ENCODE measurements at regions not wholly inside any gene's neighbourhood (a gene's known extent, or its start where the extent isn't known, plus 50 kb on each side); places are given as distances from the start of the nearest gene placed in this dataset.
"Not testable (repeated sequence)": the region's sequence is repeated elsewhere in the genome, so short reads cannot be mapped to it uniquely, and the experiment has no call there.

- H3K27me3 ChIP-seq (ENCODE audit: control insufficient read depth in 1 of 2, insufficient read depth in 2 of 2, low read length in 2 of 2); H3K9me3 ChIP-seq (ENCODE audit: control insufficient read depth in 2 of 2, low read length in 2 of 2); H3K27ac ChIP-seq (ENCODE audit: low read length); H3K9ac ChIP-seq (ENCODE audit: low read length in 2 of 2); H3K4me3 ChIP-seq (ENCODE audit: low read length in 2 of 2); H3K4me1 ChIP-seq (ENCODE audit: control insufficient read depth, insufficient read depth, low read length); H3K36me3 ChIP-seq (ENCODE audit: control insufficient read depth in 2 of 2, insufficient read depth in 2 of 2, low read length in 2 of 2): not testable (repeated sequence)
Observed at GRCh38 chr1:149841597-149842238, 57.6 kb upstream of the BOLA1 start.

- not testable (repeated sequence) for H3K4me3 ChIP-seq (ENCODE audit: low read length in 2 of 2); H3K27me3 ChIP-seq (ENCODE audit: control insufficient read depth in 1 of 2, insufficient read depth in 2 of 2, low read length in 2 of 2); H3K9ac ChIP-seq (ENCODE audit: low read length in 2 of 2); H3K36me3 ChIP-seq (ENCODE audit: control insufficient read depth in 2 of 2, insufficient read depth in 2 of 2, low read length in 2 of 2); H3K27ac ChIP-seq (ENCODE audit: low read length); H3K4me1 ChIP-seq (ENCODE audit: control insufficient read depth, insufficient read depth, low read length); H3K9me3 ChIP-seq (ENCODE audit: control insufficient read depth in 2 of 2, low read length in 2 of 2)
Observed at GRCh38 chr1:149842458-149843064, 56.8 kb upstream of the BOLA1 start.

- Histone ChIP-seq H3K27ac (ENCODE audit: low read length) (peak overlapping the region; percentile 1), H3K9ac (ENCODE audit: low read length in 2 of 2) (peak overlapping the region; percentile 71 to 76), H3K9me3 (ENCODE audit: control insufficient read depth in 2 of 2, low read length in 2 of 2) (no peaks in the 10 kb centered on the region), H3K27me3 (ENCODE audit: control insufficient read depth in 1 of 2, insufficient read depth in 2 of 2, low read length in 2 of 2) (no peaks in the 10 kb centered on the region), H3K4me3 (ENCODE audit: low read length in 2 of 2) (peak overlapping the region; percentile 78 to 97), H3K4me1 (ENCODE audit: control insufficient read depth, insufficient read depth, low read length) (peaks cover 2% of the 10 kb centered on the region), H3K36me3 (ENCODE audit: control insufficient read depth in 2 of 2, insufficient read depth in 2 of 2, low read length in 2 of 2) (no peaks in the 10 kb centered on the region)
Observed at GRCh38 chr1:149843431-149844041, 55.8 kb upstream of the BOLA1 start.

- no peaks in the 10 kb centered on the region for H3K27me3 ChIP-seq (ENCODE audit: control insufficient read depth in 1 of 2, insufficient read depth in 2 of 2, low read length in 2 of 2)
- H3K9me3 ChIP-seq (ENCODE audit: control insufficient read depth in 2 of 2, low read length in 2 of 2) = no peaks in the 10 kb centered on the region
- H3K9ac ChIP-seq (ENCODE audit: low read length in 2 of 2) = peak overlapping the region in 1 of 2 donors; percentile 76
- H3K4me3 ChIP-seq (ENCODE audit: low read length in 2 of 2) = peak overlapping the region; percentile 78 to 97
- H3K4me1 ChIP-seq (ENCODE audit: control insufficient read depth, insufficient read depth, low read length) = peaks cover 6% of the 10 kb centered on the region
- H3K36me3 ChIP-seq (ENCODE audit: control insufficient read depth in 2 of 2, insufficient read depth in 2 of 2, low read length in 2 of 2) = no peaks in the 10 kb centered on the region
- H3K27ac ChIP-seq (ENCODE audit: low read length) = no peak overlapping the region
Observed at GRCh38 chr1:149844101-149844500, 55.3 kb upstream of the BOLA1 start.

GRCh38 chr1:149844650-149845255 is 54.6 kb upstream of the BOLA1 start:
- no peaks in the 10 kb centered on the region for H3K36me3 ChIP-seq (ENCODE audit: control insufficient read depth in 2 of 2, insufficient read depth in 2 of 2, low read length in 2 of 2)
- peaks cover 9% of the 10 kb centered on the region for H3K4me1 ChIP-seq (ENCODE audit: control insufficient read depth, insufficient read depth, low read length)
- H3K27me3 ChIP-seq (ENCODE audit: control insufficient read depth in 1 of 2, insufficient read depth in 2 of 2, low read length in 2 of 2) = no peaks in the 10 kb centered on the region
- no peak overlapping the region for H3K27ac ChIP-seq (ENCODE audit: low read length)
- H3K4me3 ChIP-seq (ENCODE audit: low read length in 2 of 2) = no peak overlapping the region
- no peaks in the 10 kb centered on the region for H3K9me3 ChIP-seq (ENCODE audit: control insufficient read depth in 2 of 2, low read length in 2 of 2)
- no peak overlapping the region for H3K9ac ChIP-seq (ENCODE audit: low read length in 2 of 2)

GRCh38 chr1:149845416-149845815 is 54.0 kb upstream of the BOLA1 start:
- H3K27ac ChIP-seq (ENCODE audit: low read length) = peak overlapping the region; percentile 7
- no peaks in the 10 kb centered on the region for H3K9me3 ChIP-seq (ENCODE audit: control insufficient read depth in 2 of 2, low read length in 2 of 2)
- H3K4me3 ChIP-seq (ENCODE audit: low read length in 2 of 2) = no peak overlapping the region
- H3K4me1 ChIP-seq (ENCODE audit: control insufficient read depth, insufficient read depth, low read length) = peaks cover 9% of the 10 kb centered on the region
- H3K36me3 ChIP-seq (ENCODE audit: control insufficient read depth in 2 of 2, insufficient read depth in 2 of 2, low read length in 2 of 2) = no peaks in the 10 kb centered on the region
- H3K9ac ChIP-seq (ENCODE audit: low read length in 2 of 2) = no peak overlapping the region
- no peaks in the 10 kb centered on the region for H3K27me3 ChIP-seq (ENCODE audit: control insufficient read depth in 1 of 2, insufficient read depth in 2 of 2, low read length in 2 of 2)

GRCh38 chr1:149846042-149846441 is 53.3 kb upstream of the BOLA1 start:
- Histone ChIP-seq H3K9me3 (ENCODE audit: control insufficient read depth in 2 of 2, low read length in 2 of 2) (no peaks in the 10 kb centered on the region), H3K36me3 (ENCODE audit: control insufficient read depth in 2 of 2, insufficient read depth in 2 of 2, low read length in 2 of 2) (no peaks in the 10 kb centered on the region), H3K9ac (ENCODE audit: low read length in 2 of 2) (no peak overlapping the region), H3K27me3 (ENCODE audit: control insufficient read depth in 1 of 2, insufficient read depth in 2 of 2, low read length in 2 of 2) (no peaks in the 10 kb centered on the region), H3K4me3 (ENCODE audit: low read length in 2 of 2) (no peak overlapping the region), H3K4me1 (ENCODE audit: control insufficient read depth, insufficient read depth, low read length) (peaks cover 9% of the 10 kb centered on the region), H3K27ac (ENCODE audit: low read length) (no peak overlapping the region)

GRCh38 chr1:149846593-149847466 is 52.5 kb upstream of the BOLA1 start:
- Histone ChIP-seq H3K9me3 (ENCODE audit: control insufficient read depth in 2 of 2, low read length in 2 of 2) (no peaks in the 10 kb centered on the region), H3K27me3 (ENCODE audit: control insufficient read depth in 1 of 2, insufficient read depth in 2 of 2, low read length in 2 of 2) (no peaks in the 10 kb centered on the region), H3K27ac (ENCODE audit: low read length) (no peak overlapping the region), H3K9ac (ENCODE audit: low read length in 2 of 2) (no peak overlapping the region), H3K36me3 (ENCODE audit: control insufficient read depth in 2 of 2, insufficient read depth in 2 of 2, low read length in 2 of 2) (no peaks in the 10 kb centered on the region), H3K4me1 (ENCODE audit: control insufficient read depth, insufficient read depth, low read length) (peaks cover 9% of the 10 kb centered on the region), H3K4me3 (ENCODE audit: low read length in 2 of 2) (no peak overlapping the region)

GRCh38 chr1:149848340-149849110 is 50.8 kb upstream of the BOLA1 start:
- Histone ChIP-seq H3K4me1 (ENCODE audit: control insufficient read depth, insufficient read depth, low read length) (peaks cover 9% of the 10 kb centered on the region), H3K9ac (ENCODE audit: low read length in 2 of 2) (no peak overlapping the region), H3K4me3 (ENCODE audit: low read length in 2 of 2) (no peak overlapping the region), H3K27me3 (ENCODE audit: control insufficient read depth in 1 of 2, insufficient read depth in 2 of 2, low read length in 2 of 2) (no peaks in the 10 kb centered on the region), H3K36me3 (ENCODE audit: control insufficient read depth in 2 of 2, insufficient read depth in 2 of 2, low read length in 2 of 2) (no peaks in the 10 kb centered on the region), H3K9me3 (ENCODE audit: control insufficient read depth in 2 of 2, low read length in 2 of 2) (no peaks in the 10 kb centered on the region), H3K27ac (ENCODE audit: low read length) (no peak overlapping the region)

Data from stomach smooth muscle (tissue), 2 donors.